ENCODE measurements at regions not wholly inside any gene's neighbourhood (a gene's known extent, or its start where the extent isn't known, plus 50 kb on each side); places are given as distances from the start of the nearest gene placed in this dataset.

DNA sequence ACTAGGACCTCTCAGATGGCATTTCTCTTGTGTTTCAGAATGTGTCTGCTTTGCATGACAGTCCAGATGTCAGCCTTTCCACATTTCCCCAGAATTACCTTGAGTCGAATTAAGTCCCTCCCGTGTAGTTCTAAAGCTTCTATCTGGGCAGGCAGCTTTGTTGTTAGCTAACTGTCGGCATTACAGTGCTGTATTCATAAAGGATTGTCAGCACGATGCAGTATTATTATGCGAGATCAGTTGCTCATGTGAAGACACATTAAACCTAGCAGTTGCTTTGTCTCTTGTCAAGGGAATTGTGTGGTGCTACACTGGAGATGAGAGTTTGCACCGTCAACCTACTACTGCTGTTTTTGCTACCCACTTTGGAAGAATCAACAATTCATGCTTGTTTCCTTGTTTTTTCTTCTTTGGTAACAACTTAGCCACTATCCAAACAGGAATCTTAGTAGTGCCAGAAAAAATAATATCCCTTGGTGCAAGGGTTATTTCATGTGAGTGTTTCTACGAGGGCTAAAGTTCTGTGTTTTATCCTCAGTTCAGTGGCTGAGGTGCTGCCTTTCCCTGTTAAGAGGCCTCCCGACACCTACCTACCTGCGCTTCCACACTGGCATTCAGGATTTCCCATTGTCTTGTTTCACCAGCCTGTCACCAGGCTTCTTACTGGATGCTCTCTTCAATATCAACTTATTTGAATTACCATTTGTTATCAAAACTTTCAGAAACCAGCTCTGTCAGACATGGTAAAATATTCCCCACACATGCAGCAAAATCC, 297.9 kb upstream of the G2E3 start:
- no peak for DNase-seq (ENCODE audit: low read depth)
- TF ChIP-seq, protein P1, sequence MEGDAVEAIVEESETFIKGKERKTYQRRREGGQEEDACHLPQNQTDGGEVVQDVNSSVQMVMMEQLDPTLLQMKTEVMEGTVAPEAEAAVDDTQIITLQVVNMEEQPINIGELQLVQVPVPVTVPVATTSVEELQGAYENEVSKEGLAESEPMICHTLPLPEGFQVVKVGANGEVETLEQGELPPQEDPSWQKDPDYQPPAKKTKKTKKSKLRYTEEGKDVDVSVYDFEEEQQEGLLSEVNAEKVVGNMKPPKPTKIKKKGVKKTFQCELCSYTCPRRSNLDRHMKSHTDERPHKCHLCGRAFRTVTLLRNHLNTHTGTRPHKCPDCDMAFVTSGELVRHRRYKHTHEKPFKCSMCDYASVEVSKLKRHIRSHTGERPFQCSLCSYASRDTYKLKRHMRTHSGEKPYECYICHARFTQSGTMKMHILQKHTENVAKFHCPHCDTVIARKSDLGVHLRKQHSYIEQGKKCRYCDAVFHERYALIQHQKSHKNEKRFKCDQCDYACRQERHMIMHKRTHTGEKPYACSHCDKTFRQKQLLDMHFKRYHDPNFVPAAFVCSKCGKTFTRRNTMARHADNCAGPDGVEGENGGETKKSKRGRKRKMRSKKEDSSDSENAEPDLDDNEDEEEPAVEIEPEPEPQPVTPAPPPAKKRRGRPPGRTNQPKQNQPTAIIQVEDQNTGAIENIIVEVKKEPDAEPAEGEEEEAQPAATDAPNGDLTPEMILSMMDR (IDR thresholded peaks at IDR 0.05; ENCODE audit: low read length, missing control alignments), result no peak
- H3K4me3 ChIP-seq (replicated peaks; ENCODE audit: low read depth, low read length), result no peak overlapping the region

- no peak overlapping the region for H3K4me3 ChIP-seq (replicated peaks; ENCODE audit: low read depth, low read length)
- DNase-seq (ENCODE audit: low read depth), result peak; percentile 12
- TF ChIP-seq, protein P1 (IDR thresholded peaks at IDR 0.05; ENCODE audit: low read length, missing control alignments), result no peak
These were observed 294.8 kb upstream of the G2E3 start for GRCh38 chr14:30264161-30264560.

- H3K4me3 ChIP-seq (replicated peaks; ENCODE audit: low read depth, low read length), result no peak overlapping the region
- TF ChIP-seq, protein P1 (IDR thresholded peaks at IDR 0.05; ENCODE audit: low read length, missing control alignments), result no peak
- DNase-seq (ENCODE audit: low read depth), result no peak
These were observed 292.7 kb upstream of the G2E3 start for GRCh38 chr14:30266290-30266689.

GRCh38 chr14:30267141-30267540, 291.8 kb upstream of the G2E3 start:
- TF ChIP-seq, protein P1 (IDR thresholded peaks at IDR 0.05; ENCODE audit: low read length, missing control alignments), result no peak
- H3K4me3 ChIP-seq (replicated peaks; ENCODE audit: low read depth, low read length), result no peak overlapping the region
- peak; percentile 61 for DNase-seq (ENCODE audit: low read depth)

GRCh38 chr14:30270200-30271161, 288.5 kb upstream of the G2E3 start:
- DNase-seq (ENCODE audit: low read depth), result peak; percentile 90
- H3K4me3 ChIP-seq (replicated peaks; ENCODE audit: low read depth, low read length), result peak overlapping the region; percentile 34
- TF ChIP-seq, protein P1 (IDR thresholded peaks at IDR 0.05; ENCODE audit: low read length, missing control alignments), result peak; percentile 98

GRCh38 chr14:30271811-30272323, 287.1 kb upstream of the G2E3 start:
- TF ChIP-seq, protein P1 (IDR thresholded peaks at IDR 0.05; ENCODE audit: low read length, missing control alignments), result no peak
- no peak for DNase-seq (ENCODE audit: low read depth)
- H3K4me3 ChIP-seq (replicated peaks; ENCODE audit: low read depth, low read length), result no peak overlapping the region

Measured in fibroblast of pulmonary artery (primary cell).